ENCODE measurements at regions not wholly inside any gene's neighbourhood (a gene's known extent, or its start where the extent isn't known, plus 50 kb on each side); places are given as distances from the start of the nearest gene placed in this dataset.

DNA sequence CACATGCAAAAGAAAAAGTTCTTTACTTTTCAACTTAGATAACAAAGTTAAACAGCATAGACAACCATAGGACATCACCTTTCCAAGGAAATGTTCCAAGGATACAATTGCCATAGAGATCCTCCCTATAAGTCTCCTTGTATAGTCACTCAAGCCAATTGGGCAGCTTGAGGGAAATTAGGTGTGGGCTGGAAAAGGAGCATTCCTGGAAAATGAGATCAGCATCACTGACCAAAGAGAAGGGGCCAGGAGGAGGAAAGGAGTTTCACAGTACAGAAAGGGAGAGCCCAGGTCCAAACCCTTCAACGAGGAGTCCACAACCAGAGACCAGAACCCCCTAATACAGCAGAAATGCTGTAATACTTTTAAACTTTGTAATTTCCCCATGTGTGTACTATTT is 91.5 kb upstream of the PPARGC1A start:
- no peaks in the 10 kb centered on the region for H3K4me1 ChIP-seq (ENCODE audit: control insufficient read depth in 1 of 2, insufficient read depth in 2 of 2, low read length in 2 of 2)
- DNase-seq: peak in 1 of 2 donors; percentile 4
- H3K23ac ChIP-seq (ENCODE audit: low read length): no peak overlapping the region
- no peak overlapping the region for H3K4me2 ChIP-seq (ENCODE audit: low read length)
- H3K27me3 ChIP-seq (ENCODE audit: insufficient read depth, low read length): no peaks in the 10 kb centered on the region
- H2BK120ac ChIP-seq (ENCODE audit: insufficient read depth, low read length, poor library complexity): no peak overlapping the region
- H3K36me3 ChIP-seq (ENCODE audit: control insufficient read depth in 1 of 2, insufficient read depth in 2 of 2, low read length in 2 of 2): no peaks in the 10 kb centered on the region
- H4K12ac ChIP-seq (ENCODE audit: low read depth, low read length): no peak overlapping the region
- H3K18ac ChIP-seq (ENCODE audit: low read length): no peak overlapping the region
- H3K4ac ChIP-seq (ENCODE audit: low read depth, low read length): no peak overlapping the region
- no peak overlapping the region for H2AK5ac ChIP-seq (ENCODE audit: low read length)
- H3K9me3 ChIP-seq (ENCODE audit: insufficient read depth, low read depth, low read length): no peaks in the 10 kb centered on the region
- no peak overlapping the region for H3K9ac ChIP-seq (ENCODE audit: low read length)
- no peak overlapping the region for H4K8ac ChIP-seq (ENCODE audit: low read depth, low read length)
- H3K4me3 ChIP-seq (ENCODE audit: low read depth, low read length): no peak overlapping the region
- H3K14ac ChIP-seq (ENCODE audit: low read length): no peak overlapping the region
- no peak overlapping the region for H3K27ac ChIP-seq (ENCODE audit: low read depth, low read length)
- no peak overlapping the region for H4K91ac ChIP-seq (ENCODE audit: low read depth, low read length)
- H2BK12ac ChIP-seq (ENCODE audit: low read length): no peak overlapping the region
- H3K79me1 ChIP-seq (ENCODE audit: low read length): no peaks in the 10 kb centered on the region
- no peak overlapping the region for H2BK5ac ChIP-seq (ENCODE audit: low read depth, low read length, poor library complexity)
- H2AFZ ChIP-seq (ENCODE audit: insufficient read depth, low read length, poor library complexity): no peak overlapping the region
- no peaks in the 10 kb centered on the region for H3K79me2 ChIP-seq (ENCODE audit: control insufficient read depth, insufficient read depth, low read length, poor library complexity)
- no CpG with 5 or more reads among the region's 1 CpG for WGBS (ENCODE audit: extremely low coverage, insufficient coverage, insufficient read length)

DNA sequence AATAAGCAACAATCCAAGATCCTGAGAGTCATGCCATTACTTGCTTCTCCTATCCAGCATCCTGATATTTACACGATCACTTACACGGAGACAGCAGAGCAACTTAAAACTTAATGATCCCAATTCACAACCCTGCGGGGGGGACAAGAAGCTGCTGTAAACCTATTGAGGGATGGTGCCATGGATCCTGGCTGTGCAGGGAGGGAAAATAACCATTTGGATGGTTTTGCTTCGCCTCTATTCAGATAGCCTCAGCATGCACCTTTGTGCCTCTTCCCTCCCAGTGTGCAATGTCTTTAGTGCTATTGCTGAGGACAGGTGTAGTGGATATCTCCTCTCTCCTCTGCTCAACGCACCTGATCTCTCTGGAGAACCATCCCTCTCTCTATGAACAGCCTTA is 89.7 kb upstream of the PPARGC1A start:
- Histone ChIP-seq H3K4ac (ENCODE audit: low read depth, low read length) (no peak overlapping the region), H3K9me3 (ENCODE audit: insufficient read depth, low read depth, low read length) (no peaks in the 10 kb centered on the region), H3K27me3 (ENCODE audit: insufficient read depth, low read length) (no peaks in the 10 kb centered on the region), H4K91ac (ENCODE audit: low read depth, low read length) (no peak overlapping the region), H3K4me2 (ENCODE audit: low read length) (no peak overlapping the region), H3K18ac (ENCODE audit: low read length) (no peak overlapping the region), H3K23ac (ENCODE audit: low read length) (no peak overlapping the region), H2AK5ac (ENCODE audit: low read length) (no peak overlapping the region), H3K14ac (ENCODE audit: low read length) (no peak overlapping the region), H3K9ac (ENCODE audit: low read length) (no peak overlapping the region), H2BK12ac (ENCODE audit: low read length) (no peak overlapping the region), H3K79me1 (ENCODE audit: low read length) (no peaks in the 10 kb centered on the region), H3K27ac (ENCODE audit: low read depth, low read length) (no peak overlapping the region), H3K36me3 (ENCODE audit: control insufficient read depth in 1 of 2, insufficient read depth in 2 of 2, low read length in 2 of 2) (no peaks in the 10 kb centered on the region), H2BK120ac (ENCODE audit: insufficient read depth, low read length, poor library complexity) (no peak overlapping the region), H2BK5ac (ENCODE audit: low read depth, low read length, poor library complexity) (no peak overlapping the region), H4K12ac (ENCODE audit: low read depth, low read length) (no peak overlapping the region), H3K4me3 (ENCODE audit: low read depth, low read length) (no peak overlapping the region), H4K8ac (ENCODE audit: low read depth, low read length) (no peak overlapping the region), H2AFZ (ENCODE audit: insufficient read depth, low read length, poor library complexity) (no peak overlapping the region), H3K4me1 (ENCODE audit: control insufficient read depth in 1 of 2, insufficient read depth in 2 of 2, low read length in 2 of 2) (no peaks in the 10 kb centered on the region), H3K79me2 (ENCODE audit: control insufficient read depth, insufficient read depth, low read length, poor library complexity) (no peaks in the 10 kb centered on the region)
- DNase-seq: no peak
- WGBS (ENCODE audit: extremely low coverage, insufficient coverage, insufficient read length): no CpG with 5 or more reads among the region's 5 CpGs

DNA sequence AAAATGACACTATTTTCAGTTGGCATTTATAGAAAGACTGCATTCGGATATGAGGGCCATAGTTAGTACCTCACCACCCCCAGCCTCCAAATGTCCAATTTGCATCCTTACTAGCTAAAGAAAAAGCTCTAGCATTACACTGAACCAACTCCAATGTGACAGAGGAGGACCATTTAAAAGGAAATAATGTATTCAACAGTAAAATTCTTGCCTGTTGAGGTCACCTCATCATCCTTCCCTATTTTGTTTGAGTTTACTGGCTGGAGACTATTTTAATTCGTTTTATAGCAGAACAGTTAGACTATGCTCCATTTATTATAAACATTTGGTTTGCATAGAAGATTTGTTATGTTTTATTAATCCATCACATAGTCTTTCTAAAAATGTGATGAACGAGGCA is 88.2 kb upstream of the PPARGC1A start:
- Histone ChIP-seq H3K4me1 (ENCODE audit: control insufficient read depth in 1 of 2, insufficient read depth in 2 of 2, low read length in 2 of 2) (no peaks in the 10 kb centered on the region), H2BK120ac (ENCODE audit: insufficient read depth, low read length, poor library complexity) (no peak overlapping the region), H3K36me3 (ENCODE audit: control insufficient read depth in 1 of 2, insufficient read depth in 2 of 2, low read length in 2 of 2) (no peaks in the 10 kb centered on the region), H3K4ac (ENCODE audit: low read depth, low read length) (no peak overlapping the region), H3K9me3 (ENCODE audit: insufficient read depth, low read depth, low read length) (no peaks in the 10 kb centered on the region), H3K14ac (ENCODE audit: low read length) (no peak overlapping the region), H2AFZ (ENCODE audit: insufficient read depth, low read length, poor library complexity) (no peak overlapping the region), H3K79me2 (ENCODE audit: control insufficient read depth, insufficient read depth, low read length, poor library complexity) (no peaks in the 10 kb centered on the region), H3K18ac (ENCODE audit: low read length) (no peak overlapping the region), H4K8ac (ENCODE audit: low read depth, low read length) (no peak overlapping the region), H3K27ac (ENCODE audit: low read depth, low read length) (no peak overlapping the region), H3K23ac (ENCODE audit: low read length) (no peak overlapping the region), H4K91ac (ENCODE audit: low read depth, low read length) (no peak overlapping the region), H2BK5ac (ENCODE audit: low read depth, low read length, poor library complexity) (no peak overlapping the region), H3K4me3 (ENCODE audit: low read depth, low read length) (no peak overlapping the region), H2BK12ac (ENCODE audit: low read length) (no peak overlapping the region), H3K4me2 (ENCODE audit: low read length) (no peak overlapping the region), H4K12ac (ENCODE audit: low read depth, low read length) (no peak overlapping the region), H3K27me3 (ENCODE audit: insufficient read depth, low read length) (no peaks in the 10 kb centered on the region), H3K9ac (ENCODE audit: low read length) (no peak overlapping the region), H2AK5ac (ENCODE audit: low read length) (no peak overlapping the region), H3K79me1 (ENCODE audit: low read length) (no peaks in the 10 kb centered on the region)
- no CpG with 5 or more reads among the region's 3 CpGs for WGBS (ENCODE audit: extremely low coverage, insufficient coverage, insufficient read length)
- no peak for DNase-seq

DNA sequence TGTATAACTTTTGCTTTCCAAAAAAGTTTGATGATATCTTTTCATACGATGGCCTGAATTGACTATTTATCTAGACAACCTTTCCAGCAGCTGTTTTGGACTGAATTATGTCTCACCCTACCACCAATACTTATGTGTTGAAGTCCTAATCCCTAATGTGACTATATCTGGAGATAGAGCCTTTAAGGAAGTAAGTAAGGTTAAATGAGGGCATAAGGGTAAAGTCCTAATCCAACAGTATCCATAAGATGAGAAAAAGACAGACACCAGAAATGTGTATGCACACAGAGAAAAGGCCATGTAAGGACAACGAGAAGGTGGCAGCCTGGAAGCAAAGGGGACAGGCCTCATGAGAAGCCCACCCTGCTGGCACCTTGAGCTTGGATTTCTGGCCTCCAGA is 86.6 kb upstream of the PPARGC1A start:
- Histone ChIP-seq H3K9me3 (ENCODE audit: insufficient read depth, low read depth, low read length) (no peaks in the 10 kb centered on the region), H2BK5ac (ENCODE audit: low read depth, low read length, poor library complexity) (no peak overlapping the region), H3K4me2 (ENCODE audit: low read length) (no peak overlapping the region), H3K18ac (ENCODE audit: low read length) (no peak overlapping the region), H3K79me1 (ENCODE audit: low read length) (no peaks in the 10 kb centered on the region), H3K36me3 (ENCODE audit: control insufficient read depth in 1 of 2, insufficient read depth in 2 of 2, low read length in 2 of 2) (no peaks in the 10 kb centered on the region), H3K4me3 (ENCODE audit: low read depth, low read length) (no peak overlapping the region), H4K12ac (ENCODE audit: low read depth, low read length) (no peak overlapping the region), H3K79me2 (ENCODE audit: control insufficient read depth, insufficient read depth, low read length, poor library complexity) (no peaks in the 10 kb centered on the region), H2AFZ (ENCODE audit: insufficient read depth, low read length, poor library complexity) (no peak overlapping the region), H4K91ac (ENCODE audit: low read depth, low read length) (no peak overlapping the region), H2BK120ac (ENCODE audit: insufficient read depth, low read length, poor library complexity) (no peak overlapping the region), H3K4ac (ENCODE audit: low read depth, low read length) (no peak overlapping the region), H3K27ac (ENCODE audit: low read depth, low read length) (no peak overlapping the region), H3K27me3 (ENCODE audit: insufficient read depth, low read length) (no peaks in the 10 kb centered on the region), H3K9ac (ENCODE audit: low read length) (no peak overlapping the region), H2AK5ac (ENCODE audit: low read length) (no peak overlapping the region), H3K23ac (ENCODE audit: low read length) (no peak overlapping the region), H4K8ac (ENCODE audit: low read depth, low read length) (no peak overlapping the region), H2BK12ac (ENCODE audit: low read length) (no peak overlapping the region), H3K4me1 (ENCODE audit: control insufficient read depth in 1 of 2, insufficient read depth in 2 of 2, low read length in 2 of 2) (no peaks in the 10 kb centered on the region), H3K14ac (ENCODE audit: low read length) (no peak overlapping the region)
- WGBS (ENCODE audit: extremely low coverage, insufficient coverage, insufficient read length): no CpG with 5 or more reads among the region's 2 CpGs
- DNase-seq: no peak
